Caco-2 (cell line): ENCODE measurements at regions not wholly inside any gene's neighbourhood (a gene's known extent, or its start where the extent isn't known, plus 50 kb on each side); places are given as distances from the start of the nearest gene placed in this dataset.

Source experiments
- BruUV-seq: library from RNA; stranded (reverse); fragments of 400-500 nt; replicated peaks from 2 replicates; lab custom pipeline; 2021; lab: Mats Ljungman, UMichigan
- CTCF ChIA-PET: fragments of 300-600 bp; sonication (Branson Sonifier 250); formaldehyde crosslinking; loops from one replicate; lab custom pipeline; 2022; ENCODE audit warnings: antibody characterized with exemption; lab: Charles Lee
- POLR2A ChIA-PET: fragments of 300-600 bp; sonication (Branson Sonifier 250); formaldehyde crosslinking; loops from one replicate; lab custom pipeline; 2022; ENCODE audit warnings: antibody characterized with exemption; lab: Charles Lee
- DNase-seq, 2 experiments: peaks; one replicate each; pipeline versions ENCODE4 v3.0.0 to v3.0.0-alpha.2; 2020 to 2022
- H3K27me3 ChIP-seq: replicated peaks from 2 replicates; pipeline ENCODE4 v1.6.0; 2011; ENCODE audit warnings: low read length; ENCODE audit not compliant: control insufficient read depth, insufficient read depth
- H3K36me3 ChIP-seq: 2 replicates; pipeline ENCODE4 v1.5.1; 2011; ENCODE audit warnings: low read length; ENCODE audit not compliant: control insufficient read depth, insufficient read depth
- H3K4me1 ChIP-seq: fragments of 250-450 bp; sonication (Bioruptor Pico); 2 replicates; pipeline ENCODE4 v1.5.1; 2020; ENCODE audit warnings: mild to moderate bottlenecking
- H3K4me3 ChIP-seq: 2 replicates; pipeline ENCODE4 v1.5.1; 2011; ENCODE audit warnings: low read depth, mild to moderate bottlenecking, control low read depth, low read length
- H3K9me3 ChIP-seq: fragments of 250-450 bp; sonication (Bioruptor Pico); 2 replicates; pipeline ENCODE4 v1.5.1; 2020; ENCODE audit warnings: mild to moderate bottlenecking, moderate library complexity
- H3K27ac Mint-ChIP-seq: one replicate; pipeline ENCODE4 v1.8.0; 2022; ENCODE audit warnings: mixed read lengths; ENCODE audit not compliant: unreplicated experiment
- H3K27me3 Mint-ChIP-seq: one replicate; pipeline ENCODE4 v1.8.0; 2022; ENCODE audit warnings: mixed read lengths; ENCODE audit not compliant: insufficient read depth, unreplicated experiment
- H3K36me3 Mint-ChIP-seq: one replicate; pipeline ENCODE4 v1.8.0; 2022; ENCODE audit warnings: mild to moderate bottlenecking, mixed read lengths; ENCODE audit not compliant: insufficient read depth, unreplicated experiment
- H3K4me1 Mint-ChIP-seq: one replicate; pipeline ENCODE4 v1.8.0; 2022; ENCODE audit warnings: low read depth, mixed read lengths; ENCODE audit not compliant: unreplicated experiment
- H3K4me3 Mint-ChIP-seq: one replicate; pipeline ENCODE4 v1.8.0; 2022; ENCODE audit warnings: mild to moderate bottlenecking, moderate library complexity, mixed read lengths; ENCODE audit not compliant: unreplicated experiment
- H3K9me3 Mint-ChIP-seq: one replicate; pipeline ENCODE4 v1.8.0; 2022; ENCODE audit warnings: mixed read lengths; ENCODE audit not compliant: unreplicated experiment
- CTCF ChIP-seq, 2 experiments: fragments of 200-600 bp in 1 of 2; IDR thresholded peaks; 1 replicate in 1 of 2; 2 replicates in 1 of 2; pipeline versions ENCODE4 v1.5.1 to v1.8.0; 2011 to 2022; ENCODE audit warnings: antibody characterized with exemption in 1 of 2, control low read depth in 1 of 2, inconsistent platforms in 1 of 2, low read depth in 1 of 2, low read length in 1 of 2, mild to moderate bottlenecking in 1 of 2, moderate library complexity in 1 of 2; ENCODE audit not compliant: insufficient read depth in 1 of 2, severe bottlenecking in 1 of 2, unreplicated experiment in 1 of 2
- intact Hi-C: fragments of 100-400 bp; cut with micrococcal nuclease; formaldehyde crosslinking; loops from one replicate; pipeline ENCODE4 v1.10.0; 2022; ENCODE audit not compliant: unreplicated experiment

GRCh38 chr4:173917255-173917960, 366.1 kb downstream of the FBXO8 start:
- no peak overlapping the region for H3K4me3 Mint-ChIP-seq
- DNase-seq, result no peak
- CTCF ChIA-PET, result no interaction called here
- H3K36me3 Mint-ChIP-seq, result no peaks in the 10 kb centered on the region
- Histone ChIP-seq H3K27me3 (no peaks in the 10 kb centered on the region), H3K9me3 (no peaks in the 10 kb centered on the region), H3K4me3 (no peak overlapping the region), H3K36me3 (no peaks in the 10 kb centered on the region), H3K4me1 (no peaks in the 10 kb centered on the region)
- no TSS peak for BruUV-seq
- H3K4me1 Mint-ChIP-seq, result no peaks in the 10 kb centered on the region
- POLR2A ChIA-PET, result no interaction called here
- no peak for TF ChIP-seq CTCF (IDR thresholded peaks at IDR 0.05; ENCODE audit: insufficient read depth in 1 of 2, low read depth in 1 of 2, low read length in 1 of 2, severe bottlenecking in 1 of 2, unreplicated experiment in 1 of 2)
- no peaks in the 10 kb centered on the region for H3K27me3 Mint-ChIP-seq
- no peaks in the 10 kb centered on the region for H3K9me3 Mint-ChIP-seq
- intact Hi-C loops, result no loop called here
- H3K27ac Mint-ChIP-seq, result no peak overlapping the region

GRCh38 chr4:173913496-173913895, 370.0 kb downstream of the FBXO8 start:
- intact Hi-C loops, result no loop called here
- TF ChIP-seq CTCF (IDR thresholded peaks at IDR 0.05; ENCODE audit: insufficient read depth in 1 of 2, low read depth in 1 of 2, low read length in 1 of 2, severe bottlenecking in 1 of 2, unreplicated experiment in 1 of 2), result no peak
- Histone ChIP-seq H3K4me1 (no peaks in the 10 kb centered on the region), H3K9me3 (no peaks in the 10 kb centered on the region), H3K27me3 (no peaks in the 10 kb centered on the region; the same call in 1 of the 2 replicates), H3K36me3 (no peaks in the 10 kb centered on the region), H3K4me3 (no peak overlapping the region)
- DNase-seq, result no peak
- BruUV-seq, result no TSS peak
- H3K36me3 Mint-ChIP-seq, result no peaks in the 10 kb centered on the region
- H3K9me3 Mint-ChIP-seq, result no peaks in the 10 kb centered on the region
- CTCF ChIA-PET, result no interaction called here
- no peaks in the 10 kb centered on the region for H3K27me3 Mint-ChIP-seq
- H3K4me3 Mint-ChIP-seq, result no peak overlapping the region
- H3K4me1 Mint-ChIP-seq, result peaks cover 7% of the 10 kb centered on the region
- POLR2A ChIA-PET, result no interaction called here
- no peak overlapping the region for H3K27ac Mint-ChIP-seq

GRCh38 chr4:173912384-173912783, 371.1 kb downstream of the FBXO8 start:
- Mint-ChIP-seq H3K36me3 (no peaks in the 10 kb centered on the region), H3K4me3 (no peak overlapping the region), H3K27ac (no peak overlapping the region), H3K4me1 (peaks cover 7% of the 10 kb centered on the region), H3K9me3 (no peaks in the 10 kb centered on the region), H3K27me3 (no peaks in the 10 kb centered on the region)
- H3K36me3 ChIP-seq, result no peaks in the 10 kb centered on the region
- no peak overlapping the region for H3K4me3 ChIP-seq
- TF ChIP-seq CTCF (IDR thresholded peaks at IDR 0.05; ENCODE audit: insufficient read depth in 1 of 2, low read depth in 1 of 2, low read length in 1 of 2, severe bottlenecking in 1 of 2, unreplicated experiment in 1 of 2), result no peak
- intact Hi-C loops, result no loop called here
- POLR2A ChIA-PET, result no interaction called here
- CTCF ChIA-PET, result no interaction called here
- BruUV-seq, result no TSS peak
- no peaks in the 10 kb centered on the region for H3K4me1 ChIP-seq
- no peaks in the 10 kb centered on the region; the same call in 1 of the 2 replicates for H3K27me3 ChIP-seq
- no peaks in the 10 kb centered on the region for H3K9me3 ChIP-seq
- no peak for DNase-seq
